BJ (cell line): ENCODE measurements at regions not wholly inside any gene's neighbourhood (a gene's known extent, or its start where the extent isn't known, plus 50 kb on each side); places are given as distances from the start of the nearest gene placed in this dataset.

Experiments
- CTCF ChIA-PET: fragments of 350-600 bp; formaldehyde crosslinking; extraction: SDS; loops from one replicate; lab custom pipeline; 2021; ENCODE audit warnings: antibody characterized with exemption, inconsistent platforms; lab: Yijun Ruan, JAX
- POLR2A ChIA-PET: fragments of 300-600 bp; sonication (Branson Sonifier 250); formaldehyde crosslinking; extraction: SDS; loops from one replicate; lab custom pipeline; 2021; ENCODE audit warnings: antibody characterized with exemption; lab: Charles Lee
- DNase-seq: peaks from one replicate; pipeline ENCODE4 v3.0.0-alpha.2; 2011; ENCODE audit warnings: low read depth
- H3K27me3 ChIP-seq: 2 replicates; pipeline ENCODE4 v1.6.0; 2011; ENCODE audit warnings: low read length; ENCODE audit not compliant: control insufficient read depth, insufficient read depth
- H3K36me3 ChIP-seq: 2 replicates; pipeline ENCODE4 v1.5.1; 2011; ENCODE audit warnings: low read length; ENCODE audit not compliant: control insufficient read depth, insufficient read depth
- H3K4me3 ChIP-seq: 2 replicates; pipeline ENCODE4 v1.5.1; 2011; ENCODE audit warnings: low read depth, mild to moderate bottlenecking, control low read depth, low read length
- CTCF ChIP-seq: IDR thresholded peaks from 2 replicates; pipeline ENCODE4 v1.5.1; 2011; ENCODE audit warnings: low read depth, mild to moderate bottlenecking, control low read depth, inconsistent platforms, low read length, moderate library complexity; ENCODE audit not compliant: insufficient read depth

- CTCF ChIA-PET = no interaction called here
- no peak for DNase-seq
- no peaks in the 10 kb centered on the region for H3K27me3 ChIP-seq
- TF ChIP-seq CTCF = no peak
- no peak overlapping the region for H3K4me3 ChIP-seq
- no peaks in the 10 kb centered on the region for H3K36me3 ChIP-seq
- POLR2A ChIA-PET = no interaction called here
These were observed 181.7 kb downstream of the HERPUD2 start for GRCh38 chr7:35513195-35513594.

DNA sequence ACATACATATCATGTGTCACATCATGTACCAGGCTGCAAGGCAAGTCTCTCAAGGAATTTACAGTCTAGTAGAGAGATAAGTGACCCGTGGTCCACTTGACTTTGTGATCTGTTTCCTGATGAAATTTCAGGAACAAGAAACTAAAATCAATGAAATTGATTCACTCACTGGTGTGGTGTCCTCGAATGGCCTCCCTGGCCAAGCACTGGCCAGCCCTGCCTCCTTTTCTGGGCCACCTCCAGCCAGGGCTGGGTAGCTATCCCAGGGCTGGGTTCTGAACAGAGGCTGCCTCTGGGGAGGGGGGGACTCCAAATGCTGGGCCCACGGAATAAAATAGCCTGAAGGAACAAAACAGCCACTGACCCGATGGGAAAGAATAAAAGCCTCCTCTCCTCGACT, 182.2 kb downstream of the HERPUD2 start:
- no peak for TF ChIP-seq CTCF
- H3K4me3 ChIP-seq = no peak overlapping the region
- H3K27me3 ChIP-seq = no peaks in the 10 kb centered on the region
- CTCF ChIA-PET = interaction anchor here (2.8 kb wide), 1 partner anchor 7 kb away, joined by 15 read pairs; no protein-coding TSS in a partner anchor
- no peak for DNase-seq
- POLR2A ChIA-PET = no interaction called here
- no peaks in the 10 kb centered on the region for H3K36me3 ChIP-seq

- H3K27me3 ChIP-seq = no peaks in the 10 kb centered on the region; the same call in 1 of the 2 replicates
- ChIA-PET POLR2A (no interaction called here), CTCF (no interaction called here)
- no peak overlapping the region for H3K4me3 ChIP-seq
- DNase-seq = no peak
- TF ChIP-seq CTCF = no peak
- no peaks in the 10 kb centered on the region for H3K36me3 ChIP-seq
These were observed 186.1 kb downstream of the HERPUD2 start for GRCh38 chr7:35508623-35509400.

GRCh38 chr7:35505066-35505465, 189.9 kb downstream of the HERPUD2 start:
- Histone ChIP-seq H3K27me3 (no peaks in the 10 kb centered on the region; the same call in 1 of the 2 replicates), H3K4me3 (no peak overlapping the region), H3K36me3 (no peaks in the 10 kb centered on the region)
- POLR2A ChIA-PET = no interaction called here
- CTCF ChIA-PET = interaction anchor here (0.7 kb wide), 1 partner anchor 80 kb away, joined by 3 read pairs; no protein-coding TSS in a partner anchor
- no peak for DNase-seq
- no peak for TF ChIP-seq CTCF

- ChIA-PET CTCF (no interaction called here), POLR2A (no interaction called here)
- Histone ChIP-seq H3K4me3 (no peak overlapping the region), H3K36me3 (no peaks in the 10 kb centered on the region), H3K27me3 (no peaks in the 10 kb centered on the region; the same call in 1 of the 2 replicates)
- no peak for TF ChIP-seq CTCF
- DNase-seq = no peak
These were observed 190.6 kb downstream of the HERPUD2 start for GRCh38 chr7:35504365-35504764.
